ENCODE measurements at regions not wholly inside any gene's neighbourhood (a gene's known extent, or its start where the extent isn't known, plus 50 kb on each side); places are given as distances from the start of the nearest gene placed in this dataset.

- H2AK5ac ChIP-seq (ENCODE audit: low read depth, low read length), result no peak overlapping the region
- intact Hi-C loops (cut with micrococcal nuclease), result no loop called here
- no peak overlapping the region for H3K18ac ChIP-seq (ENCODE audit: low read depth, low read length)
- H3K4ac ChIP-seq (ENCODE audit: low read depth, low read length), result peak overlapping the region; percentile 5; the same call in 1 of the 2 replicates
- H3K79me1 ChIP-seq (ENCODE audit: low read depth in 1 of 2, low read length in 2 of 2), result peaks cover 0 to 3% of the 10 kb centered on the region in 2 experiments; a peak in 2 of 4 replicates
- no peak for TF ChIP-seq ELK1 (IDR thresholded peaks at IDR 0.05; ENCODE audit: borderline replicate concordance, low read depth, low read length)
- TF ChIP-seq MXI1 (IDR thresholded peaks at IDR 0.05; ENCODE audit: borderline replicate concordance, low read depth, low read length), result no peak
- TF ChIP-seq RCOR1 (IDR thresholded peaks at IDR 0.05; ENCODE audit: insufficient replicate concordance, low read length), result no peak
- TF ChIP-seq POLR2A (IDR thresholded peaks at IDR 0.05; ENCODE audit: low read depth, low read length), result no peak
- TF ChIP-seq CHD1 (IDR thresholded peaks at IDR 0.05; ENCODE audit: low read depth, low read length), result no peak
- TF ChIP-seq SMC3 (IDR thresholded peaks at IDR 0.05; ENCODE audit: low read depth, low read length), result no peak
- TF ChIP-seq CTCF (conservative IDR thresholded peaks at IDR 0.05; ENCODE audit: low read depth, low read length), result no peak
- TF ChIP-seq USF2 (IDR thresholded peaks at IDR 0.05; ENCODE audit: low read depth, low read length), result no peak
- no peak for TF ChIP-seq CEBPB (IDR thresholded peaks at IDR 0.05; ENCODE audit: low read depth, low read length)
- TF ChIP-seq MAFK (IDR thresholded peaks at IDR 0.05; ENCODE audit: low read depth, low read length), result no peak
- no peak for TF ChIP-seq FOS (IDR thresholded peaks at IDR 0.05; ENCODE audit: low read depth, low read length)
- no peak for TF ChIP-seq RAD21 (IDR thresholded peaks at IDR 0.05; ENCODE audit: low read length)
- no peak for TF ChIP-seq RFX5 (IDR thresholded peaks at IDR 0.05; ENCODE audit: low read depth, low read length)
- TF ChIP-seq MAZ (IDR thresholded peaks at IDR 0.05; ENCODE audit: borderline replicate concordance, low read depth, low read length), result no peak
- no peak for TF ChIP-seq NFE2L2 (IDR thresholded peaks at IDR 0.05; ENCODE audit: low read depth, low read length)
- no peak for TF ChIP-seq BHLHE40 (IDR thresholded peaks at IDR 0.05; ENCODE audit: low read depth, low read length)
- no peak overlapping the region for H3K27ac ChIP-seq (ENCODE audit: insufficient read depth, low read length)
- H2AFZ ChIP-seq (replicated peaks; ENCODE audit: low read length, poor library complexity), result no peak overlapping the region
- H3K4me3 ChIP-seq (ENCODE audit: insufficient read depth, low read depth, low read length), result no peak overlapping the region
- in situ Hi-C loops (cut with MboI; ENCODE audit: low sequenced_read_pairs), result no loop called here
- CTCF ChIA-PET, result no interaction called here
- no peak for DNase-seq
- H4K20me1 ChIP-seq (ENCODE audit: insufficient read depth, low read length), result no peaks in the 10 kb centered on the region
- H2AK9ac ChIP-seq (replicated peaks; ENCODE audit: low read depth, low read length, poor library complexity), result no peak overlapping the region
- BruUV-seq (replicated peaks), result no TSS peak
- POLR2A ChIA-PET (ENCODE audit: unreplicated experiment), result no interaction called here
- no peak overlapping the region; the same call in 1 of the 2 replicates for H4K91ac ChIP-seq (ENCODE audit: insufficient read depth, low read depth, low read length)
- no peaks in the 10 kb centered on the region for H3K27me3 ChIP-seq (ENCODE audit: control insufficient read depth, insufficient read depth, low read length)
- H2BK120ac ChIP-seq (ENCODE audit: low read depth, low read length), result no peak overlapping the region
- no peaks in the 10 kb centered on the region for H3K9me1 ChIP-seq (ENCODE audit: insufficient read depth, low read length)
- no peak overlapping the region for H2BK20ac ChIP-seq (ENCODE audit: low read depth, low read length)
- H3K4me2 ChIP-seq (ENCODE audit: low read depth, low read length), result no peak overlapping the region
- H3K56ac ChIP-seq (ENCODE audit: extremely low read depth, insufficient read depth, low read length), result no peak overlapping the region
- no peak overlapping the region for H2BK5ac ChIP-seq (ENCODE audit: low read depth, low read length, poor library complexity, severe bottlenecking)
- H4K8ac ChIP-seq (ENCODE audit: low read depth in 2 of 2, low read length in 2 of 2), result peak overlapping the region in 1 of 2 experiments; percentile 56; a peak in 2 of 4 replicates
- H2BK15ac ChIP-seq (ENCODE audit: low read depth, low read length), result no peak overlapping the region
- H3K36me3 ChIP-seq (ENCODE audit: control insufficient read depth, insufficient read depth, low read length), result no peaks in the 10 kb centered on the region; the same call in 1 of the 2 replicates
- no peak for ATAC-seq (ENCODE audit: low read depth)
- no peak overlapping the region for H3K14ac ChIP-seq (replicated peaks; ENCODE audit: low read depth, low read length)
- no peaks in the 10 kb centered on the region; the same call in 1 of the 2 replicates for H3K4me1 ChIP-seq (ENCODE audit: control insufficient read depth, insufficient read depth, low read length)
- no peak overlapping the region for H4K5ac ChIP-seq (ENCODE audit: low read depth, low read length)
- H3K23ac ChIP-seq (ENCODE audit: low read depth, low read length), result no peak overlapping the region
- peaks cover 21% of the 10 kb centered on the region for H3K9me3 ChIP-seq (ENCODE audit: control insufficient read depth, insufficient read depth, low read length)
- H3K9ac ChIP-seq (ENCODE audit: low read depth, low read length), result no peak overlapping the region
- WGBS, 2 experiments (ENCODE audit: extremely low coverage in 2 of 2, insufficient read length in 1 of 2), result no CpG with 5 or more reads among the region's 1 CpG
- dilution Hi-C loops (cut with HindIII; ENCODE audit: low sequenced_read_pairs, unreplicated experiment), result no loop called here
Measured at GRCh38 chr12:46506961-46507360, 134.4 kb upstream of the SLC38A2 start.

All from IMR-90 (cell line).